ENCODE measurements at regions not wholly inside any gene's neighbourhood (a gene's known extent, or its start where the extent isn't known, plus 50 kb on each side); places are given as distances from the start of the nearest gene placed in this dataset.

GRCh38 chr2:185998562-185999070 is 260.0 kb downstream of the FSIP2 start:
- no peak overlapping the region for H3K27ac ChIP-seq
- DNase-seq (ENCODE audit: low spot score), result no peak
- no peaks in the 10 kb centered on the region for H3K27me3 ChIP-seq
- H3K4me1 ChIP-seq, result no peaks in the 10 kb centered on the region
- H3K36me3 ChIP-seq, result no peaks in the 10 kb centered on the region
- TF ChIP-seq CTCF (IDR thresholded peaks at IDR 0.05), result no peak
- H3K4me3 ChIP-seq, result no peak overlapping the region
- no peaks in the 10 kb centered on the region for H3K9me3 ChIP-seq

- peaks cover 4 to 39% of the 10 kb centered on the region in 2 donors for H3K9me3 ChIP-seq
- H3K27ac ChIP-seq, result no peak overlapping the region
- no peak for DNase-seq (ENCODE audit: low spot score)
- H3K4me3 ChIP-seq, result no peak overlapping the region
- H3K4me1 ChIP-seq, result no peaks in the 10 kb centered on the region
- no peaks in the 10 kb centered on the region for H3K27me3 ChIP-seq
- H3K36me3 ChIP-seq, result no peaks in the 10 kb centered on the region
- TF ChIP-seq CTCF (IDR thresholded peaks at IDR 0.05), result no peak
Measured at GRCh38 chr2:186009341-186009740, 270.7 kb downstream of the FSIP2 start.

GRCh38 chr2:186017278-186017677 is 278.7 kb downstream of the FSIP2 start:
- no peak overlapping the region for H3K4me3 ChIP-seq
- no peaks in the 10 kb centered on the region for H3K36me3 ChIP-seq
- TF ChIP-seq CTCF (IDR thresholded peaks at IDR 0.05), result no peak
- no peaks in the 10 kb centered on the region for H3K4me1 ChIP-seq
- peaks cover 4 to 26% of the 10 kb centered on the region in 2 donors for H3K9me3 ChIP-seq
- no peak overlapping the region for H3K27ac ChIP-seq
- H3K27me3 ChIP-seq, result no peaks in the 10 kb centered on the region
- DNase-seq (ENCODE audit: low spot score), result no peak

- H3K4me1 ChIP-seq, result no peaks in the 10 kb centered on the region
- no peak overlapping the region for H3K4me3 ChIP-seq
- DNase-seq (ENCODE audit: low spot score), result no peak
- H3K36me3 ChIP-seq, result no peaks in the 10 kb centered on the region
- peaks cover 0 to 5% of the 10 kb centered on the region in 2 donors for H3K9me3 ChIP-seq
- H3K27ac ChIP-seq, result no peak overlapping the region
- TF ChIP-seq CTCF (IDR thresholded peaks at IDR 0.05), result no peak
- H3K27me3 ChIP-seq, result no peaks in the 10 kb centered on the region
Measured at GRCh38 chr2:186024921-186025320, 286.3 kb downstream of the FSIP2 start.

- no peak for TF ChIP-seq CTCF (IDR thresholded peaks at IDR 0.05)
- H3K9me3 ChIP-seq, result no peaks in the 10 kb centered on the region
- H3K27ac ChIP-seq, result no peak overlapping the region
Measured at GRCh38 chr2:186027922-186028321, 289.3 kb downstream of the FSIP2 start.

GRCh38 chr2:186031229-186031628 is 292.6 kb downstream of the FSIP2 start:
- H3K27me3 ChIP-seq, result no peaks in the 10 kb centered on the region
- TF ChIP-seq CTCF (IDR thresholded peaks at IDR 0.05), result no peak
- no peak for DNase-seq (ENCODE audit: low spot score)
- H3K4me1 ChIP-seq, result no peaks in the 10 kb centered on the region
- no peaks in the 10 kb centered on the region for H3K9me3 ChIP-seq
- no peaks in the 10 kb centered on the region for H3K36me3 ChIP-seq
- H3K4me3 ChIP-seq, result no peak overlapping the region
- no peak overlapping the region for H3K27ac ChIP-seq

More at GRCh38 chr2:186027922-186028321, 289.3 kb downstream of the FSIP2 start:
- Histone ChIP-seq H3K27me3 (no peaks in the 10 kb centered on the region), H3K4me1 (no peaks in the 10 kb centered on the region), H3K4me3 (no peak overlapping the region), H3K36me3 (no peaks in the 10 kb centered on the region)
- DNase-seq (ENCODE audit: low spot score), result no peak
